ENCODE measurements at regions not wholly inside any gene's neighbourhood (a gene's known extent, or its start where the extent isn't known, plus 50 kb on each side); places are given as distances from the start of the nearest gene placed in this dataset.
A peak's percentile ranks its signal among the peaks of the same experiment; 100 is the strongest.
"Not testable (repeated sequence)": the region's sequence is repeated elsewhere in the genome, so short reads cannot be mapped to it uniquely, and the experiment has no call there.

DNA sequence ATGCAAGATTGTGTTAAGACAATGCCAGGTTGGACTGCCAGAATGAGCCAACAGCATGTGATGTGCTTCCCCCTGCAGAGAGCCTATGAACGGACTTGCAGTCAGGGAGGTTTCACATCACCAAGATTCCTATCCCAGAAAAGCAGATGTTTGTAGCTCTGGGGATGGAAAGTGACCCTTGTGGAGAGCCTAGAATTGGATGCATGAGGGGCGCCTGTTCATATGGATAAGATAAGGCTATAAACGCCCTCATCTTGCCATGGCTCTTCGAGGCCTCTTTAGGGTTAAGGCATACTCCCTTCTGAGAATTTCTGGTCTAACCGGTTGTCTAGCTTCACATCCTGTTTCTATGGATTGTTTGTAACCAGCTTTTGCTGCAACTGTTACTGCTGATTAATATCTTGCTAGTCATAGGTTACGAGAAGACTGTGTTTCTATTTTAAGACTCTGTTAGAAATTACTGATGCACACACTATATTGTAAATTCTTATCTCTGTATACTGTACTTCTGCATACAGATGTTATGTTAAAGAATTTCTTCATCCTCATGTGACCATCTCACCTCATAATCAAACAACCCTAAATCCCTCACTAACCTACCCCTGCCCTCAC lies 295.8 kb downstream of the PTGER3 start:
- DNase-seq (ENCODE audit: low spot score) = not testable (repeated sequence)

DNA sequence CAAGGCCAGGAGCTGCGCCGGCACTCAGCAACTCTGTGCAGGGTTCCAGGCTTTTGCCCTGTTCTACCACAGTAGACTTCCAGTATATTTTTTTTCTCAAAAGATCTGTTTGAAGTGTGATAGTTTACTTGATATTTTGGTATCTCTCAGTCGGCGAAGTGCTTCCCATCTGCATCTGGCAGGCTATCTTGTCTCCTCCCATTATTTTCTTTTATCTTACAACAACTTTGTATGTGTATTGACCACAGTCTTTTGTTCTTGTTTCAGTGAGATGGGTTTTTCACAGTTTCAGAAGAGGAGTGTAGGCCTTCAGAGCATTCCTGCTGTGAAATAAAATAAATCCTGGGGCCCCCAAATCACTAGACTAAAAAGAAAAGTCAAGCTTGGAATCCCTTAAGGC lies 292.9 kb downstream of the PTGER3 start:
- DNase-seq (ENCODE audit: low spot score) = no peak

DNA sequence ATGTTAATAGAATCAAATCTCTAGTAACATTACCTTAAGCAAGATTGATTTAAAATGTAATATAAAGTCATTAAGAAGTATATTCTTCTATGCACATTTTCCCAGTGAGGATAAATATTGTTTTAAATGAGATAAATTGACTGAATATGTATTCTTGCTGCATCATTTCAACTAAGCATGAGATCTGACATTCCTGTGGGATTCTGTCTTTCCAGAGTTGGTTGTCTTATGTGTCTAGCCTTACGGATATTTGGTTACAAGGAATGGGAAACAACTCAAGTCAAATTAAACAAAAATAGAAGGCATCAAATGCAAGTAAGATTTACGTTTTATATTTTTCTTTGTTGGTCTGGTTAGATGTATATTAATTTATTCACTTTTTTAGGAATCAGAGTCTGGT lies 287.5 kb downstream of the PTGER3 start:
- no peak for DNase-seq (ENCODE audit: low spot score)

DNA sequence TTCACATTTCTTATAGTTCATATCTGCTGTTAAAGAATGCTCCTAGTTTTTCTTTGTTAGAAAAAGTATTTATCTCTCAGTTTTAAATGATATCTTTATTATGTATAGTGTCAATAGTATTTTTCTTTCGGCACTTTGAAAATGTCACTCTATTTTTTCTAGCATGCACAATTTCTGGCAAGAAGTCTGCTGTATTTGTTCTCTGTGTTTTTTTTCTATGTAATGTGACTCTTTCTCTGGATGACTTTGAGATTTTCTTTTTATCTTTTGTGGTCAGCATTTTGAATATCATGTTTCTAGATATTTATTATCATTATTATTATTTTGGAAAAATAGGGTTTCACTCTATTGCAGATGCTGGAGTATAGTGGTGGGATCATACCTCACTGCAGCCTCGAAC lies 285.2 kb downstream of the PTGER3 start:
- DNase-seq (ENCODE audit: low spot score) = no peak

GRCh38 chr1:70764747-70765146 lies 282.9 kb downstream of the PTGER3 start:
- DNase-seq (ENCODE audit: low spot score) = no peak

DNA sequence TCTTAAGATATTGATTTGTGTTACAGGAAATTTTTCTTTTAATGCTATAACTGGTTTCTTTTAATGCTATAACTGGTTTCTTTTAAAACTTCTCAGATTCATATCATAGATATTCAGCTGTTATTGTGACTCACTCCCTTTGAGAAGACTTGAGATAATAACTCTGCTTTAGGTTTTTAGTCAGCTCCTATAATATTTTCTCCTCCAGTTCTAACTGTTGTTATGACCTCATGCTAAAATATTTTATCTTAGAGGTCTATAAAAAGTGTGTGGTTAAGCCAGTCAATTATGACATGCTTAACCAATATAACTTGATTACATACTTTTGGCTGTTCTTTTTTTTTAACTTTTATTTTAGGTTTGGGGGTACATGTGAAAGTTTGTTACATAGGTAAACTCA lies 280.2 kb downstream of the PTGER3 start:
- DNase-seq (ENCODE audit: low spot score) = no peak

- no peak for DNase-seq (ENCODE audit: low spot score)
Observed at GRCh38 chr1:70768216-70768615, 279.4 kb downstream of the PTGER3 start.

DNA sequence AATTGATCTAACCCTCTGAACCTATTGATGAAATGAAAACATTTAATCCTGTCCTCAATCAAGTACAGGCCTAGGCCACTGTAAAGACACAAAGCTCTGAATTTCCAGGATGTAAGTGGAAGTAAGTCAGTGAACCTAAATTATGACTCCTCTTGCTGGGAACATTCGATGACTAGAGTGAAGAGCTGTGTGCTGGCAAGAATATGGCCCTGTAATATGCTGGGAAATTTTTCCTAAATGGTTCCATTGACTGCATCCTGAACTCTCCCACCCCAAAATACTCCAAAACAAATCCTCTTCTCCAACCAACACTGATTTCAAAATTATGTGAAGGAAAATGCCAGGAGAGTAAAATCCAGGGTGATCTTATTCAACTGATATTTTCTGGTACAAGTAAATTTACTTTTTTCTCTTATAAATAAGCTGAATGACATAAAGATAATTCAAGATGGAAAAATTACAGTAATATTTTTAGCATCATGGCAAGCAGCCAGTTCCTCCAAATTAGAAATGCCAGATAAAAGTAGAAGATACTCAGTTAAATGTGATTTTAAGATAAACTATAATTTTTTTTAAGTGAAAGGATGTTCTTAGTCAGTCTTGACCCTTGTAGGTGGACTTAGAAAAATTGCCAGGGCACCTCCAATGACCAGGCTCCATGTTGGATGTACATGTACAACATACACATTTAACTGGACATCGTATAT lies 269.4 kb downstream of the PTGER3 start:
- DNase-seq (ENCODE audit: low spot score) = no peak

- DNase-seq (ENCODE audit: low spot score) = no peak
Observed at GRCh38 chr1:70778934-70779333, 268.7 kb downstream of the PTGER3 start.

- no peak for DNase-seq (ENCODE audit: low spot score)
Observed at GRCh38 chr1:70779571-70779970, 268.0 kb downstream of the PTGER3 start.

DNA sequence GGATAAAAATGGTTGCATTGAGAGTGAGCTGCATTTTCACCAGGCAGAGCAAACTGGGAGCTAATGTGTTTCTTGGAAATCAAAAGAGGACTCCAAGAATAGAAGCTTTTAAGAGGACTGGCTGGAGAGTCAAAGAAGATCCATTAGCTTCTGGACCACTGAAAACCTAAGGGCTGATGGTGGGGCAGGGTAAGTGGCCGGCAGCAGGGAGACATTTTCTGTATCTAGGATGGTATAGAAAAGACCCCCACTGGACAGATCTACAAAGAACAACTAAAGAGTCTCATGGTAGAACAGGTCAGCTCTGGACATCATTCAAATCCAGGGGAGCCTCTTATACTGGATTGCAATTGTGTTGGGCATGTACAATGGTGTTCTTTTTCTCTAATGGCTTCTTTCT lies 262.3 kb downstream of the PTGER3 start:
- DNase-seq (ENCODE audit: low spot score) = no peak

- DNase-seq (ENCODE audit: low spot score) = no peak
Observed at GRCh38 chr1:70790232-70790923, 257.2 kb downstream of the PTGER3 start.

GRCh38 chr1:70795064-70795463 lies 252.6 kb downstream of the PTGER3 start:
- not testable (repeated sequence) for DNase-seq (ENCODE audit: low spot score)

DNA sequence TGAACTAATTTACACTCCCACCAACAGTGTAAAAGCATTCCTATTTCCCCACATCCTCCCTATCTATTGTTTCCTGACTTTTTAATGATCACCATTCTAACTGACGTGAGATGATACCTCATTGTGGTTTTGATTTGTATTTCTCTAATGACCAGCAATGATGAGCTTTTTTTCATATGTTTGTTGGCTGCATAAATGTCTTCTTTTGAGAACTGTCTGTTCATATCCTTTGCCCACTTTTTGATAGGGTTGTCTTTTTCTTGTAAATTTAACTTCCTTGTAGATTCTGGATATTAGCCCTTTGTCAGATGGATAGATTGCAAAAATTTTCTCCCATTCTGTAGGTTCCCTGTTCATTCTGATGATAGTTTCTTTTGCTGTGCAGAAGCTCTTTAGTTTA lies 251.3 kb downstream of the PTGER3 start:
- DNase-seq (ENCODE audit: low spot score) = not testable (repeated sequence)

- not testable (repeated sequence) for DNase-seq (ENCODE audit: low spot score)
Observed at GRCh38 chr1:70802625-70803024, 245.0 kb downstream of the PTGER3 start.

DNA sequence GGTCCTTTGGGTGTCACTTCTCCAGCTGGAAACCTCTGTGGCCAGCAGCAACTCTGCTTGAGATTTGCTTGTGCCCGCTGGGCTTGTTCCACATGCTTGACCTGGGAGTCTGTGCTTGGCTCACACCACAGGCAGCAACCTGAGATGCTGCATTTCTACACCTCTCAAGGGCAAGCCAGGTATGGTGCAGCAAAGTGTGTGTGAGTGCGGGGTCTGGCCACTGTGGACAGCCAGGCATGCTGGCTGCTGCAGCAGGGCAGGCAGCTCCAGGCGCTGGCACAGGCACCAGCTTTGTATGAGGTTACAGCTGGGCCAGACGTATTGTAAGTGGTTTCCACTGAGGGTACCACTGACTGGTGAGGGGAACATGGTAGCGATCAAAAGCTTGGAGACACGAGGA lies 242.0 kb downstream of the PTGER3 start:
- DNase-seq (ENCODE audit: low spot score) = no peak

DNA sequence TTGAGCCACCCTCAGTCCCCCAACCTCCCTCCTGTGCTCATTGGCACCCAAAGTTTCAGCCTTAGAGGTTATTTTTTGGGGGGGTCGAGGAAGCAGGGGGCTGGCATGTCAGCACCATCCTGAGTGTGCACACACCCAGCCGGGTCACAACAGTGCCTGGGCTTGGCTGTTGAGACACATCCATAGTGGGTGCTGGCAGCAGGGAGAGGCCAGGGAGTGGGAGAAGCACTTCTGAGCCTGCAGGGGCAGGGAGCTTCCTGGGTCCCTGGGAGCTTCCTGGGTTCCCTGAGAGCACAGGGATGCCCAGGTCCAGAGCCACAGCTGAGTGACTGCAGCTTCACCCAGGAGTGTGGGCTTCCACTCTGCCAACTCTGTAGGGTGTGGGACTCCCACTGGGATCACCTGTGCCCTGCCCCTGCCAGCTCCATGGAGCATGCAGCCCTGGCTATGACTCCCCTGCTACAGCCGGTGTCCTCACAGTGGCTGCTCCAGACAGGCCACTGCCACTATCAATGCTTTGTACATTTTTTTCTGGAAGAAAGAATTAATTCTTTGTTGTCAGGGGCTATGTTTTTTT lies 240.4 kb downstream of the PTGER3 start:
- no peak for DNase-seq (ENCODE audit: low spot score)

DNA sequence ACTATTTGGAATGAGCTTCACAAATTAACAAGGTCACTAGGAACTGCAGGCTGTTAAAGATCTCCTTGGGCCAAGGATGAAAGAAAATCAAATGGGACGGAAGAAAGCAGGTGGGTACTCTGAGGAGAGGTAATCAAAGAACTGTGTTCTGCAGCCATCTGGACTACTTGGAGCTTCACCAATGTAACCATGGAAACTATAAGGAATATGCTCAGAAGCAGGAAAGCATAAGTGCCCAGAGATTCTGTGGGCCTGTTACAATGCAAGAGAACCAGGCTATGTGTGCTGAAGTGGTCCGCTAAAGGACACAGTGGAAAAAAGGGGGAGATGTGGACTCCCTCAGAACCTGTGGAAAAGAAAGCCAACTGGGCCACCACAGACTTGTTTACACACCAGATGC lies 238.5 kb downstream of the PTGER3 start:
- peak; percentile 44 for DNase-seq (ENCODE audit: low spot score)

DNA sequence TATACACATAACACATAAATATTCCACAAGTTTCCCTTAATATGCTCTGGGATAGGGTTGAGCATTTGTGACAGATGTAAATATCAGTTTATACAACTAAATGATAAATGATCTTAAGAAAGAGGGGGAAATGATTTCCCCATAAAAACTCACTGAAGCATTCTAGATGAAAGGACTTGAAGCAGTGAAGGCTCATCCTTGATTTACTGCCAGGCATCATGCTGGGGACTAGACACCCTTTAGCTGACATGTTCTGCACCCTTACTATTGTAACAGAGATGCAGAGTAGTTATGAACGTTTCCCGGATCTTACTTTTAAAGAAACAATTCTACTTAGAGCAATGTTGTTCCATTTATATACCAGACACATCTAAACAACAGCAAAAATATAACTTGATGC lies 235.8 kb downstream of the PTGER3 start:
- no peak for DNase-seq (ENCODE audit: low spot score)

- DNase-seq (ENCODE audit: low spot score) = no peak
Observed at GRCh38 chr1:70812442-70813109, 235.0 kb downstream of the PTGER3 start.

- no peak for DNase-seq (ENCODE audit: low spot score)
Observed at GRCh38 chr1:70818401-70818800, 229.2 kb downstream of the PTGER3 start.

- no peak for DNase-seq (ENCODE audit: low spot score)
Observed at GRCh38 chr1:70819231-70819630, 228.4 kb downstream of the PTGER3 start.

All from cerebellar cortex (tissue), 1 donor.